ENCODE measurements at regions not wholly inside any gene's neighbourhood (a gene's known extent, or its start where the extent isn't known, plus 50 kb on each side); places are given as distances from the start of the nearest gene placed in this dataset.
A peak's percentile ranks its signal among the peaks of the same experiment; 100 is the strongest.
"Not testable (repeated sequence)": the region's sequence is repeated elsewhere in the genome, so short reads cannot be mapped to it uniquely, and the experiment has no call there.

GRCh38 chr7:4527988-4528636, 154.0 kb upstream of the FOXK1 start:
- no peaks in the 10 kb centered on the region for H3K36me3 ChIP-seq
- DNase-seq: no peak
- no peak overlapping the region for H3K4me3 ChIP-seq (ENCODE audit: low read depth, low read length)
- TF ChIP-seq CTCF (IDR thresholded peaks at IDR 0.05; ENCODE audit: low read depth, low read length): no peak
- H3K27ac ChIP-seq: no peak overlapping the region
- H3K9me3 ChIP-seq (ENCODE audit: severe bottlenecking): no peaks in the 10 kb centered on the region
- no peaks in the 10 kb centered on the region for H3K27me3 ChIP-seq (ENCODE audit: insufficient read depth, low read depth, severe bottlenecking)

GRCh38 chr7:4531236-4531635, 150.9 kb upstream of the FOXK1 start:
- Histone ChIP-seq H3K9me3 (ENCODE audit: severe bottlenecking) (no peaks in the 10 kb centered on the region), H3K27me3 (ENCODE audit: insufficient read depth, low read depth, severe bottlenecking) (no peaks in the 10 kb centered on the region), H3K27ac (no peak overlapping the region), H3K4me3 (ENCODE audit: low read depth, low read length) (no peak overlapping the region), H3K36me3 (no peaks in the 10 kb centered on the region)
- DNase-seq: no peak
- no peak for TF ChIP-seq CTCF (IDR thresholded peaks at IDR 0.05; ENCODE audit: low read depth, low read length)

- not testable (repeated sequence) for H3K9me3 ChIP-seq (ENCODE audit: severe bottlenecking); H3K27ac ChIP-seq; H3K36me3 ChIP-seq; H3K27me3 ChIP-seq (ENCODE audit: insufficient read depth, low read depth, severe bottlenecking)
- peak overlapping the region; percentile 26; the same call in 1 of the 2 replicates for H3K4me3 ChIP-seq (ENCODE audit: low read depth, low read length)
- DNase-seq: peak; percentile 6
These were observed 148.8 kb upstream of the FOXK1 start for GRCh38 chr7:4533339-4533738.

- Histone ChIP-seq H3K36me3 (no peaks in the 10 kb centered on the region), H3K9me3 (ENCODE audit: severe bottlenecking) (peaks cover 5% of the 10 kb centered on the region), H3K4me3 (ENCODE audit: low read depth, low read length) (no peak overlapping the region), H3K27ac (no peak overlapping the region), H3K27me3 (ENCODE audit: insufficient read depth, low read depth, severe bottlenecking) (no peaks in the 10 kb centered on the region)
- DNase-seq: no peak
- TF ChIP-seq CTCF (IDR thresholded peaks at IDR 0.05; ENCODE audit: low read depth, low read length): no peak
These were observed 132.4 kb upstream of the FOXK1 start for GRCh38 chr7:4549681-4550080.

- DNase-seq: no peak
- Histone ChIP-seq H3K36me3 (no peaks in the 10 kb centered on the region), H3K9me3 (ENCODE audit: severe bottlenecking) (peaks cover 5% of the 10 kb centered on the region), H3K27me3 (ENCODE audit: insufficient read depth, low read depth, severe bottlenecking) (no peaks in the 10 kb centered on the region), H3K27ac (no peak overlapping the region), H3K4me3 (ENCODE audit: low read depth, low read length) (no peak overlapping the region)
- TF ChIP-seq CTCF (IDR thresholded peaks at IDR 0.05; ENCODE audit: low read depth, low read length): no peak
These were observed 132.0 kb upstream of the FOXK1 start for GRCh38 chr7:4550117-4550516.

GRCh38 chr7:4552985-4553384, 129.1 kb upstream of the FOXK1 start:
- no peak for DNase-seq
- H3K9me3 ChIP-seq (ENCODE audit: severe bottlenecking): peaks cover 5% of the 10 kb centered on the region
- no peaks in the 10 kb centered on the region for H3K27me3 ChIP-seq (ENCODE audit: insufficient read depth, low read depth, severe bottlenecking)
- no peaks in the 10 kb centered on the region for H3K36me3 ChIP-seq
- H3K27ac ChIP-seq: no peak overlapping the region
- TF ChIP-seq CTCF (IDR thresholded peaks at IDR 0.05; ENCODE audit: low read depth, low read length): no peak
- no peak overlapping the region for H3K4me3 ChIP-seq (ENCODE audit: low read depth, low read length)
